ENCODE measurements at regions not wholly inside any gene's neighbourhood (a gene's known extent, or its start where the extent isn't known, plus 50 kb on each side); places are given as distances from the start of the nearest gene placed in this dataset.

- TF ChIP-seq CTCF (IDR thresholded peaks at IDR 0.05; ENCODE audit: low read depth, low read length) (no peak), EZH2phosphoT487 (IDR thresholded peaks at IDR 0.05; ENCODE audit: low read depth) (no peak)
These were observed 452.7 kb upstream of the HS3ST1 start for GRCh38 chr4:11881364-11881763.
